ENCODE measurements at regions not wholly inside any gene's neighbourhood (a gene's known extent, or its start where the extent isn't known, plus 50 kb on each side); places are given as distances from the start of the nearest gene placed in this dataset.

- TF ChIP-seq, protein P1, sequence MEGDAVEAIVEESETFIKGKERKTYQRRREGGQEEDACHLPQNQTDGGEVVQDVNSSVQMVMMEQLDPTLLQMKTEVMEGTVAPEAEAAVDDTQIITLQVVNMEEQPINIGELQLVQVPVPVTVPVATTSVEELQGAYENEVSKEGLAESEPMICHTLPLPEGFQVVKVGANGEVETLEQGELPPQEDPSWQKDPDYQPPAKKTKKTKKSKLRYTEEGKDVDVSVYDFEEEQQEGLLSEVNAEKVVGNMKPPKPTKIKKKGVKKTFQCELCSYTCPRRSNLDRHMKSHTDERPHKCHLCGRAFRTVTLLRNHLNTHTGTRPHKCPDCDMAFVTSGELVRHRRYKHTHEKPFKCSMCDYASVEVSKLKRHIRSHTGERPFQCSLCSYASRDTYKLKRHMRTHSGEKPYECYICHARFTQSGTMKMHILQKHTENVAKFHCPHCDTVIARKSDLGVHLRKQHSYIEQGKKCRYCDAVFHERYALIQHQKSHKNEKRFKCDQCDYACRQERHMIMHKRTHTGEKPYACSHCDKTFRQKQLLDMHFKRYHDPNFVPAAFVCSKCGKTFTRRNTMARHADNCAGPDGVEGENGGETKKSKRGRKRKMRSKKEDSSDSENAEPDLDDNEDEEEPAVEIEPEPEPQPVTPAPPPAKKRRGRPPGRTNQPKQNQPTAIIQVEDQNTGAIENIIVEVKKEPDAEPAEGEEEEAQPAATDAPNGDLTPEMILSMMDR (IDR thresholded peaks at IDR 0.05; ENCODE audit: low read depth, low read length, missing input control), result no peak
- TF ChIP-seq RAD21 (IDR thresholded peaks at IDR 0.05), result no peak
- TF ChIP-seq YY1 (IDR thresholded peaks at IDR 0.05), result no peak
- no peak for TF ChIP-seq NR2F2 (IDR thresholded peaks at IDR 0.05)
- TF ChIP-seq, protein P2, sequence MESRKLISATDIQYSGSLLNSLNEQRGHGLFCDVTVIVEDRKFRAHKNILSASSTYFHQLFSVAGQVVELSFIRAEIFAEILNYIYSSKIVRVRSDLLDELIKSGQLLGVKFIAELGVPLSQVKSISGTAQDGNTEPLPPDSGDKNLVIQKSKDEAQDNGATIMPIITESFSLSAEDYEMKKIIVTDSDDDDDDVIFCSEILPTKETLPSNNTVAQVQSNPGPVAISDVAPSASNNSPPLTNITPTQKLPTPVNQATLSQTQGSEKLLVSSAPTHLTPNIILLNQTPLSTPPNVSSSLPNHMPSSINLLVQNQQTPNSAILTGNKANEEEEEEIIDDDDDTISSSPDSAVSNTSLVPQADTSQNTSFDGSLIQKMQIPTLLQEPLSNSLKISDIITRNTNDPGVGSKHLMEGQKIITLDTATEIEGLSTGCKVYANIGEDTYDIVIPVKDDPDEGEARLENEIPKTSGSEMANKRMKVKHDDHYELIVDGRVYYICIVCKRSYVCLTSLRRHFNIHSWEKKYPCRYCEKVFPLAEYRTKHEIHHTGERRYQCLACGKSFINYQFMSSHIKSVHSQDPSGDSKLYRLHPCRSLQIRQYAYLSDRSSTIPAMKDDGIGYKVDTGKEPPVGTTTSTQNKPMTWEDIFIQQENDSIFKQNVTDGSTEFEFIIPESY (IDR thresholded peaks at IDR 0.05), result no peak
- no peak for TF ChIP-seq GABPA (IDR thresholded peaks at IDR 0.05 in 1 of 2, conservative IDR thresholded peaks at IDR 0.05 in 1 of 2)
- no peak for TF ChIP-seq MAX (IDR thresholded peaks at IDR 0.05)
- no peak for TF ChIP-seq JUND (IDR thresholded peaks at IDR 0.05)
- TF ChIP-seq REST (IDR thresholded peaks at IDR 0.05), result no peak
- TF ChIP-seq TAF1 (conservative IDR thresholded peaks at IDR 0.05), result no peak
- TF ChIP-seq EGR1 (IDR thresholded peaks at IDR 0.05; ENCODE audit: low read depth in 2 of 2), result no peak
- no peak for TF ChIP-seq SP1 (IDR thresholded peaks at IDR 0.05)
- no peak for TF ChIP-seq HNF4A (conservative IDR thresholded peaks at IDR 0.05)
Measured at GRCh38 chr4:126991965-126992364, 640.8 kb upstream of the INTU start.
